ENCODE measurements at regions not wholly inside any gene's neighbourhood (a gene's known extent, or its start where the extent isn't known, plus 50 kb on each side); places are given as distances from the start of the nearest gene placed in this dataset.

- Histone ChIP-seq H3K4me3 (ENCODE audit: low read depth, low read length) (no peak overlapping the region), H3K27me3 (ENCODE audit: control insufficient read depth, insufficient read depth, low read length) (no peaks in the 10 kb centered on the region), H3K36me3 (ENCODE audit: control insufficient read depth, insufficient read depth, low read length) (no peaks in the 10 kb centered on the region)
- TF ChIP-seq CTCF (IDR thresholded peaks at IDR 0.05; ENCODE audit: insufficient read depth, low read length, severe bottlenecking) = no peak
- no peak for FAIRE-seq
- DNase-seq (ENCODE audit: low read depth) = no peak
These were observed 185.9 kb upstream of the LINC00305 start for GRCh38 chr18:64334748-64335147.

- FAIRE-seq = no peak
- no peaks in the 10 kb centered on the region for H3K36me3 ChIP-seq (ENCODE audit: control insufficient read depth, insufficient read depth, low read length)
- no peak overlapping the region for H3K4me3 ChIP-seq (ENCODE audit: low read depth, low read length)
- TF ChIP-seq CTCF (IDR thresholded peaks at IDR 0.05; ENCODE audit: insufficient read depth, low read length, severe bottlenecking) = no peak
- H3K27me3 ChIP-seq (ENCODE audit: control insufficient read depth, insufficient read depth, low read length) = no peaks in the 10 kb centered on the region
- DNase-seq (ENCODE audit: low read depth) = no peak
These were observed 184.7 kb upstream of the LINC00305 start for GRCh38 chr18:64333584-64333983.

GRCh38 chr18:64332835-64333234 lies 183.9 kb upstream of the LINC00305 start:
- no peak for FAIRE-seq

GRCh38 chr18:64331419-64331818 lies 182.5 kb upstream of the LINC00305 start:
- no peaks in the 10 kb centered on the region for H3K27me3 ChIP-seq (ENCODE audit: control insufficient read depth, insufficient read depth, low read length)
- H3K36me3 ChIP-seq (ENCODE audit: control insufficient read depth, insufficient read depth, low read length) = no peaks in the 10 kb centered on the region
- FAIRE-seq = no peak
- H3K4me3 ChIP-seq (ENCODE audit: low read depth, low read length) = no peak overlapping the region
- DNase-seq (ENCODE audit: low read depth) = no peak
- TF ChIP-seq CTCF (IDR thresholded peaks at IDR 0.05; ENCODE audit: insufficient read depth, low read length, severe bottlenecking) = no peak

More at GRCh38 chr18:64332835-64333234, 183.9 kb upstream of the LINC00305 start:
- H3K4me3 ChIP-seq (ENCODE audit: low read depth, low read length) = no peak overlapping the region
- DNase-seq (ENCODE audit: low read depth) = no peak
- TF ChIP-seq CTCF (IDR thresholded peaks at IDR 0.05; ENCODE audit: insufficient read depth, low read length, severe bottlenecking) = no peak
- no peaks in the 10 kb centered on the region for H3K36me3 ChIP-seq (ENCODE audit: control insufficient read depth, insufficient read depth, low read length)
- no peaks in the 10 kb centered on the region for H3K27me3 ChIP-seq (ENCODE audit: control insufficient read depth, insufficient read depth, low read length)

- no peak overlapping the region for H3K4me3 ChIP-seq (ENCODE audit: low read depth, low read length)
- H3K27me3 ChIP-seq (ENCODE audit: control insufficient read depth, insufficient read depth, low read length) = no peaks in the 10 kb centered on the region
- no peaks in the 10 kb centered on the region for H3K36me3 ChIP-seq (ENCODE audit: control insufficient read depth, insufficient read depth, low read length)
- DNase-seq (ENCODE audit: low read depth) (no peak), FAIRE-seq (no peak)
- no peak for TF ChIP-seq CTCF (IDR thresholded peaks at IDR 0.05; ENCODE audit: insufficient read depth, low read length, severe bottlenecking)
These were observed 182.0 kb upstream of the LINC00305 start for GRCh38 chr18:64330931-64331330.

GRCh38 chr18:64330161-64330560 lies 181.3 kb upstream of the LINC00305 start:
- Histone ChIP-seq H3K36me3 (ENCODE audit: control insufficient read depth, insufficient read depth, low read length) (no peaks in the 10 kb centered on the region), H3K27me3 (ENCODE audit: control insufficient read depth, insufficient read depth, low read length) (no peaks in the 10 kb centered on the region), H3K4me3 (ENCODE audit: low read depth, low read length) (no peak overlapping the region)
- no peak for FAIRE-seq
- no peak for TF ChIP-seq CTCF (IDR thresholded peaks at IDR 0.05; ENCODE audit: insufficient read depth, low read length, severe bottlenecking)
- DNase-seq (ENCODE audit: low read depth) = no peak

All from bronchial epithelial cell (primary cell).